ENCODE measurements at regions not wholly inside any gene's neighbourhood (a gene's known extent, or its start where the extent isn't known, plus 50 kb on each side); places are given as distances from the start of the nearest gene placed in this dataset.
"Not testable (repeated sequence)": the region's sequence is repeated elsewhere in the genome, so short reads cannot be mapped to it uniquely, and the experiment has no call there.

DNA sequence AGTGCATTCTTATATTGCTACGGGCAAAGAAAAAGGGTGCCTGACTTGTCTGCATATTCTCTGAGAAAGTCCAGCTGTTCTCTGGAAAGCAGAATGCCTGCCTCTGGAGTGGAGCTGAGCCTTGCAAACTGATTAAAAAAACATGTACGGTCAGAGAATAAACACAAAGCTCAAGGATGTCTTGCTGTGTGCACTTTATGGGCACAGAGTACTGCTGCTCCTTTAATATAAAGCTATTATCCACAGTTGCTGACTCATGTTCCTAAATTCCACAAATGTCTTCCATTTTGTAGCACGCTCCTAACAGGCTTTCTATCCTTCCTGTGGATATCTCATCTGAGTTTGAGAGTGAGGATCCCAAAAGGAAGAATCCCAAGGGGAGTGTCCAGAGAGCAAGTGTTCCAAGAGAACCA, 229.0 kb downstream of the MREG start:
- ChIA-PET POLR2A (no interaction called here), CTCF (interaction anchor here (0.5 kb wide), 1 partner anchor 103 kb away, joined by 3 read pairs; no protein-coding TSS in a partner anchor)
- no peak for DNase-seq (ENCODE audit: extremely low spot score)
- 0 out of 2 replicates have a peak, but pooled peaks have one; percentile 26 for TF ChIP-seq L3MBTL2 (conservative IDR thresholded peaks at IDR 0.05)
- TF ChIP-seq BHLHE40 (IDR thresholded peaks at IDR 0.05; ENCODE audit: borderline replicate concordance): no peak

DNA sequence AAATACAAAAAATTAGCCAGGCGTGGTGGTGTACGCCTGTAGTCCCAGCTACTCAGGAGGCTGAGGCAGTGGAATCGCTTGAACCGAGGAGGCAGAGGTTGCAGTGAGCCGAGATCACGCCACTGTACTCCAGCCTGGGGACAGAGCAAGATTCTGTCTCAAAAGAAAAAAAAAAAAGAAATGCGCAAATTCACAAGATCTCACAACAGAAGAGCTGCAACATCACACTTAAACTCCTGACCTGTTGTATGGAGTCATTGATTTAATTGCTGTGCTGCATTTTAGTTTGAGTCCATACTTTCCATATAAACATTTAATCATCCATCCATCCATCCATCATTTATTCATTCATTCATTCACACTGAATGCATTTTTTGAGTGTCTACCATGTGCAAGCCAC, 229.7 kb downstream of the MREG start:
- POLR2A ChIA-PET; CTCF ChIA-PET; DNase-seq (ENCODE audit: extremely low spot score): not testable (repeated sequence)

DNA sequence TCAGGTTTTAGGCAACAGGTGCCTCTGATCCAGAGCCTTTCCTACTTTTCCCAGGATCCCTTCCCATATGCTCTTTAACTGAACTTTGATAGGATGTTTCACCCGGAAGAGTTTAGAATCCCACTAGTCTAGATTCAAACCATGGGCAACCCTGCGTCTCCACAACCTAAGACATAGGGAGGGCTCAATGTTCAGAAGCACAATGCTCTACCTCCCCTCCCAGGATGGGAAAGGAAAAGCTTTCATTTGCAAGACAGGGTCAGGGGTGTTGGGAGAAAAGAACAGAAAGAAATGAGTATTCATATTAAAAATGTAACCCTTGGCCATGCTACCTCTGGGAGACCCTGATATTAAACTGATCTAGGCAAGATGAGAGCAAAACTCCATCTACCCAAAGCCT, 230.4 kb downstream of the MREG start:
- TF ChIP-seq ELF4 (IDR thresholded peaks at IDR 0.05): no peak
- TF ChIP-seq, protein P1, sequence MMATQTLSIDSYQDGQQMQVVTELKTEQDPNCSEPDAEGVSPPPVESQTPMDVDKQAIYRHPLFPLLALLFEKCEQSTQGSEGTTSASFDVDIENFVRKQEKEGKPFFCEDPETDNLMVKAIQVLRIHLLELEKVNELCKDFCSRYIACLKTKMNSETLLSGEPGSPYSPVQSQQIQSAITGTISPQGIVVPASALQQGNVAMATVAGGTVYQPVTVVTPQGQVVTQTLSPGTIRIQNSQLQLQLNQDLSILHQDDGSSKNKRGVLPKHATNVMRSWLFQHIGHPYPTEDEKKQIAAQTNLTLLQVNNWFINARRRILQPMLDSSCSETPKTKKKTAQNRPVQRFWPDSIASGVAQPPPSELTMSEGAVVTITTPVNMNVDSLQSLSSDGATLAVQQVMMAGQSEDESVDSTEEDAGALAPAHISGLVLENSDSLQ (IDR thresholded peaks at IDR 0.05): no peak
- no peak for TF ChIP-seq CTBP1 (IDR thresholded peaks at IDR 0.05; ENCODE audit: borderline replicate concordance)
- TF ChIP-seq HDGF (IDR thresholded peaks at IDR 0.05; ENCODE audit: borderline replicate concordance): no peak
- TF ChIP-seq NFRKB (IDR thresholded peaks at IDR 0.05): no peak
- no peak for TF ChIP-seq FOXK2 (IDR thresholded peaks at IDR 0.05)
- TF ChIP-seq ZNF384 (IDR thresholded peaks at IDR 0.05): no peak
- no peak for TF ChIP-seq FOXM1 (IDR thresholded peaks at IDR 0.05; ENCODE audit: borderline replicate concordance)
- TF ChIP-seq BHLHE40 (IDR thresholded peaks at IDR 0.05; ENCODE audit: borderline replicate concordance): no peak
- TF ChIP-seq TARDBP (IDR thresholded peaks at IDR 0.05): no peak
- no peak for TF ChIP-seq L3MBTL2 (conservative IDR thresholded peaks at IDR 0.05)
- TF ChIP-seq ARNT (IDR thresholded peaks at IDR 0.05): no peak
- TF ChIP-seq SUZ12 (IDR thresholded peaks at IDR 0.05): no peak
- no peak for TF ChIP-seq SP1 (IDR thresholded peaks at IDR 0.05)
- no peak for TF ChIP-seq FOXA1 (IDR thresholded peaks at IDR 0.05)
- no peak for TF ChIP-seq LEF1 (IDR thresholded peaks at IDR 0.05; ENCODE audit: borderline replicate concordance)
- no peak for DNase-seq (ENCODE audit: extremely low spot score)
- POLR2A ChIA-PET: no interaction called here
- CTCF ChIA-PET: no interaction called here

DNA sequence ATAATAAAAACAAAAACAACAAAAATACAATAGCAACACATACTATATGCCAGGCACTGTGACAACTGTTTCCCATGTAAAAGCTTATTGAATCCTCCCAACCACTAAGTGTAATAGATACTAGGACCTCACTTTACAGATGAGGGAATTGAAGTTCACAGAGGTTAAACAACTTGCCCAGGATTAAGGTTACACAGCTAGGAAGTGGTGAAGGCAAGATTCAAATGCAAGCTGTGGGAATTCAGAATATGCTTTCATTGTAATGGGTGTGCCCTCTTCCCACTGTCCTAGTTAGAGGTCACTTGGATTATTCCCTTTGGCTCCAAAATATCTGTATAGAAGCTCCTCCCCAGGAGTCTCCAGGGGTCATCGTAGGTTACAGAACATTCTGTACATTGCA, 231.1 kb downstream of the MREG start:
- ChIA-PET CTCF (no interaction called here), POLR2A (no interaction called here)
- no peak for DNase-seq (ENCODE audit: extremely low spot score)
- TF ChIP-seq FOXA1 (IDR thresholded peaks at IDR 0.05) (no peak), ELF4 (IDR thresholded peaks at IDR 0.05) (no peak)

DNA sequence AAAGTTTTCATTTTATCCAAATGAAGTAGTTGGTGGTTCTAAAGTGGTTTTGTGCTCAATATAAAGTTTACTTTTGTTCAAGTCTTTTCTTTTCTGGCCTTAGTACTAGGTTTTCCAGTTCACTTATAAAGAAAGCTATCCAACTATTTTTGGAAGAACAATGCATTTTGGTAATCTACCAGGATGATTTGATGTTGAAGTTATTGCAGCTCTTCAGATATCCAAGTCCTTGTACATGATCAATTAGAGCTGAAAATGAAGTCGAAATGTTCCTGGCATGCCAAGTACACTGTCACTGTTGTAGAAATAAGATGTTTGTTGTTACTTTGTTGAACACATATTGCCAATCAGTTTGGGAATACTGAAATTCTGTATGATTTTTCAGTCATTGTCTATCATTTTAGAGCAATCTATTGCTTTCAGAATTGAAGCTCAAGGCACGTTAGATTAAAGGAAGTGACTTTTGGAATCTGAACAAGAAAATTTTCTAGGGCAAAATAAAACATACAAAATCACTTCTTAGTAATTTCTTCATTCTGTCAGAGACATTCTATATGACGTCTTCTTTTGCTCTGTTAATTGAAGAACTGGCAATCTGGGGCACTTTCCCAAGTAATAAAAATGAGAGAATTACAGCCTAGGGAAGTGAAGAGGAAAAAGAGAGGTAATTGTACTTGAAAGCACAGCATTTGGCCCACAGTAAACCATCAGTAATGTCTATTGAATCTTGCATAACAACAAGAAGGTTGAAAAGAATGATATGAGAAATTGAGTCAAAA, 232.3 kb downstream of the MREG start:
- ChIA-PET POLR2A (no interaction called here), CTCF (no interaction called here)
- DNase-seq (ENCODE audit: extremely low spot score): no peak
- no peak for TF ChIP-seq CTBP1 (IDR thresholded peaks at IDR 0.05; ENCODE audit: borderline replicate concordance)
- no peak for TF ChIP-seq ARNT (IDR thresholded peaks at IDR 0.05)
- TF ChIP-seq ELF4 (IDR thresholded peaks at IDR 0.05): no peak
- no peak for TF ChIP-seq HDGF (IDR thresholded peaks at IDR 0.05; ENCODE audit: borderline replicate concordance)
- TF ChIP-seq FOXM1 (IDR thresholded peaks at IDR 0.05; ENCODE audit: borderline replicate concordance): no peak
- TF ChIP-seq FOXK2 (IDR thresholded peaks at IDR 0.05): no peak
- no peak for TF ChIP-seq TARDBP (IDR thresholded peaks at IDR 0.05)

DNA sequence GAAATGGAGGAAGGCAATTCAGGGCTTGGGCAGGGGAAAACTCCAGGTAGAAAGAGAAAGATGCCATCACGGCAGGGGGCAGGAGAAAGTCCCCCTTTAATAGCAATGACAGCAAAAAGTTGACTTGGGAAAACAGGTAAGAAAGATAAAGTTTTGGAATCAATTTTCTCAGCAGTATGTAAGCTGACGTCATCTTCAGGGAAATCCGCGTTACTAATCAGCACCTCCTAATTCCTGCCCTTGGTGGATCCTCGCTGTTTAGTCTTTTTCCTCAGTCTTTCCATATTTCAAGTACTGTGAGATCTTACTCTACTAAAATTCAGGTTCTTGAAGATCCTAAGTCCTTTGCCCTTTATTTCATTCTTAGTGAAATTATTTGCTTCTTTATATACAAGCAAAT, 233.0 kb downstream of the MREG start:
- POLR2A ChIA-PET: no interaction called here
- CTCF ChIA-PET: no interaction called here
- no peak for DNase-seq (ENCODE audit: extremely low spot score)
- no peak for TF ChIP-seq NFRKB (IDR thresholded peaks at IDR 0.05)
- no peak for TF ChIP-seq FOXA1 (IDR thresholded peaks at IDR 0.05)
- no peak for TF ChIP-seq CTBP1 (IDR thresholded peaks at IDR 0.05; ENCODE audit: borderline replicate concordance)
- no peak for TF ChIP-seq ARNT (IDR thresholded peaks at IDR 0.05)
- TF ChIP-seq FOXM1 (IDR thresholded peaks at IDR 0.05; ENCODE audit: borderline replicate concordance): no peak
- no peak for TF ChIP-seq LEF1 (IDR thresholded peaks at IDR 0.05; ENCODE audit: borderline replicate concordance)

DNA sequence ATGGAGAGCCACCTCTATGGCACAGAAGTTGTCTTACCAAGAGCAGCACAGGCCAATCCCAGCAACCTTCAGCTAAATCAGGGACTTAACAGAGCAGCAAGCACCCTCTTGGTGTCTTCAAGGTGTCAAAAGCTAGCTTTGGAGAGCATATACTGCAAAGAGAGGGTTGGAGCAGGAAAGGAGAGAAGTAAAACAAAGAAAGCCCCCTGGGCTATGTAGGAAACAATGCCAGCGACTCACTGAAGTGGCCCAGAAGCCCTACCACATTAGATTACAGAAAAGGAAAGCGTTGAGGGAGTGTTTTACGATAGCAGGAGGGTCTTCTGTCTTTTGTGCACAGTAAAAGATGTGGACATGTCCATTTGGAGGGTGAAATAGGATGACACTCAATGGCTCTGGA, 233.4 kb downstream of the MREG start:
- ChIA-PET POLR2A (no interaction called here), CTCF (no interaction called here)
- TF ChIP-seq ARNT (IDR thresholded peaks at IDR 0.05) (no peak), HDGF (IDR thresholded peaks at IDR 0.05; ENCODE audit: borderline replicate concordance) (no peak), FOXM1 (IDR thresholded peaks at IDR 0.05; ENCODE audit: borderline replicate concordance) (no peak), NFRKB (IDR thresholded peaks at IDR 0.05) (no peak), SUZ12 (IDR thresholded peaks at IDR 0.05) (no peak), ZNF384 (IDR thresholded peaks at IDR 0.05) (no peak), CTBP1 (IDR thresholded peaks at IDR 0.05; ENCODE audit: borderline replicate concordance) (no peak), TARDBP (IDR thresholded peaks at IDR 0.05) (no peak), ELF4 (IDR thresholded peaks at IDR 0.05) (no peak), FOXK2 (IDR thresholded peaks at IDR 0.05) (no peak), FOXA1 (IDR thresholded peaks at IDR 0.05) (no peak), SP1 (IDR thresholded peaks at IDR 0.05) (no peak), L3MBTL2 (conservative IDR thresholded peaks at IDR 0.05) (no peak), BHLHE40 (IDR thresholded peaks at IDR 0.05; ENCODE audit: borderline replicate concordance) (no peak), LEF1 (IDR thresholded peaks at IDR 0.05; ENCODE audit: borderline replicate concordance) (no peak)
- TF ChIP-seq, protein P1 (IDR thresholded peaks at IDR 0.05): no peak
- DNase-seq (ENCODE audit: extremely low spot score): no peak

Measured in HEK293T (cell line).